ENCODE measurements at regions not wholly inside any gene's neighbourhood (a gene's known extent, or its start where the extent isn't known, plus 50 kb on each side); places are given as distances from the start of the nearest gene placed in this dataset.

DNA sequence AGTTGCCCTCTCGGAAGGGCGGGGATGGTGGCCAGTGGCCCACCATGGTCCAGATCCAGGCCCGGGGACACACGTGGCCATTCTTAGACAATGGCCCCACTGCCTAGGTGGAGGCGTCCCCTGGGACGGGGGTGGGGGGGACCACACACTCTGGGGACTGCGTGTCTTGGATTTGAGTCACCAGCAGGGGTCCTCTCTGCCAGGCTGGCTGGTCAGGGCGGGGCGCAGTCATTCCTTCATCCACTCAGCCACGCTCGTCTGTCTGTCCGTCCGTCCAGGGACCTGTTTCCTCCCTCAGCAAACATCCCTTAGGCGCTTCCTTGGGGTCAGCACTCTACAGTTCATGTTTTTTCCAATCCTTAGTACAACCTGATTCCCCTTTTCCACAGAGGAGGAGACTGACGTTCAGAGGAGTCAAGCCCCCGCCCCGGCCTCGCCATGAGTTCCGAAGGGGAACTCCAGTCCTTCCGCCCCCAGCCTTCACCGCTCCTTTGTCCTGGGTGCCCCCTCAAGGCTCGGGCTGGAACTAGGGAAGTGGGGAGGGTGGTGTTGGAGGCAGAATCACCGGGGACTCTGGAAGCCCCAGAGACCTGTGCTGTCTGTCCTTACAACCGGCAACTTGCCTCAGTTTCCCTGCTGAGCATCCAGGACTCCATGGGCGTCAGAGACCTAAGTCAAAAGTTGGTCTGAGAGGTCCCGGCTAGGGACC, 276.6 kb upstream of the MVB12B start:
- H3K4me3 Mint-ChIP-seq: no peak overlapping the region
- peaks cover 9% of the 10 kb centered on the region for H3K27me3 Mint-ChIP-seq
- peaks cover 1 to 4% (median 4%) of the 10 kb centered on the region in 3 donors for H3K9me3 Mint-ChIP-seq
- peaks cover 0 to 4% (median 0%) of the 10 kb centered on the region in 3 donors for H3K4me1 Mint-ChIP-seq
- peaks cover 2% of the 10 kb centered on the region for H3K36me3 Mint-ChIP-seq
- H3K27ac Mint-ChIP-seq: no peak overlapping the region

DNA sequence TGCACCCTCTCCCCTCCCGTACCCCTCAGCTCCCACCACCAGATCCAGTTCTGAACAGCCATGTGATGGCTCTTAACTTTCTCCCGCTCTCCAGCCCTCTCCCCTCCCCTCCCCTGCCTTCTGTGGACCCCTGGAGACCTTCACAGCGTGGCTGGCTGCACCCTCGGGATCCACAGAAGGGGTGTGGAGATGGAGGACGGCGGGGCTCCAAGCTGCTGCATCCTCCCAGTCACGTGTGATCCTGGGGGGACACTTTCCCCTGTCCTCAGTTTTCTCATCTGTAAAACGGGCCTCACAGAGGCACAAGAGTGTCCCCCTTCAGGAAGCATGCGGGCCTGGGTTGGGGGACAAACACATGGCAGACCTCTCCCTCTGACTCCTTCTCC, 276.0 kb upstream of the MVB12B start:
- Mint-ChIP-seq H3K36me3 (peaks cover 3% of the 10 kb centered on the region), H3K4me3 (no peak overlapping the region), H3K27ac (no peak overlapping the region), H3K4me1 (peaks cover 0 to 4% (median 0%) of the 10 kb centered on the region in 3 donors), H3K9me3 (peaks cover 1 to 4% (median 4%) of the 10 kb centered on the region in 3 donors), H3K27me3 (peaks cover 9% of the 10 kb centered on the region)

DNA sequence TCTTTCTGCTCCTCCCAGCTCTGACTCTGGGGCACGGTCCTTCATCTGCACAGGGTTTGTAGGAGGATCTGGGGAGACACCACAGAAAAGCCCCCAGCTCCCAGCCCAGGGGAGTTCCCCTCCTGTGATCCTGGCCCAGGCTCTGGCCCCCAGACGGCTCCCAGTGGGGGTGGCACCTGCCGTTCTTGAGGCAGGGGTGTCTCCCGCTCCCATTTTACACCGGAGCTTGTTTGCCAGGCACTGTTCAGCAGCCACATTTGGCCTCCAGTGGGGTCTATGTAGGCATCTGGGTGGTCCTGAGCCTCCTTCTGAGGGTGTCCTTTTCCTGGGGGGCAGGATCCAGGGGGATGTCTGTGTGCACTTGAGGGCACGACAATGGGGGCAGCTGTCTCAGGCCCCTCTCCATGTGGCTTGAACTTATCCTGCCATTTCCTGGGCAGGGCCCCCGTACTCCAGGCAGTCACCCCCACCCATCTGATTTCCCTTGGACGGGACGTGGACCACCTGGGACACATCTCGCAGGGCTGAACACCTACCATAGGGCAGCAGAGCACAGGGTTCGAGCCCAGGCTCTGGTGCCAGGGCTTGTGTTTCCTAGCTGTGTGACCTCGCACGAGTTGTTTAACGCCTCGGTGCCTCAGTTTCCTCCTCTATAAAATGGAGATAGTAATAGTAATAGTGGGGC, 275.0 kb upstream of the MVB12B start:
- Mint-ChIP-seq H3K9me3 (peaks cover 0 to 4% (median 0%) of the 10 kb centered on the region in 3 donors), H3K27ac (no peak overlapping the region), H3K4me1 (peaks cover 0 to 4% (median 0%) of the 10 kb centered on the region in 3 donors), H3K27me3 (peaks cover 9% of the 10 kb centered on the region), H3K4me3 (no peak overlapping the region), H3K36me3 (peaks cover 3% of the 10 kb centered on the region)

- H3K4me3 Mint-ChIP-seq: no peak overlapping the region
- H3K27me3 Mint-ChIP-seq: peaks cover 9% of the 10 kb centered on the region
- peaks cover 3% of the 10 kb centered on the region for H3K36me3 Mint-ChIP-seq
- no peak overlapping the region for H3K27ac Mint-ChIP-seq
- no peaks in the 10 kb centered on the region for H3K9me3 Mint-ChIP-seq
- H3K4me1 Mint-ChIP-seq: peaks cover 0 to 4% (median 0%) of the 10 kb centered on the region in 3 donors
Measured at GRCh38 chr9:126052791-126053190, 273.8 kb upstream of the MVB12B start.

DNA sequence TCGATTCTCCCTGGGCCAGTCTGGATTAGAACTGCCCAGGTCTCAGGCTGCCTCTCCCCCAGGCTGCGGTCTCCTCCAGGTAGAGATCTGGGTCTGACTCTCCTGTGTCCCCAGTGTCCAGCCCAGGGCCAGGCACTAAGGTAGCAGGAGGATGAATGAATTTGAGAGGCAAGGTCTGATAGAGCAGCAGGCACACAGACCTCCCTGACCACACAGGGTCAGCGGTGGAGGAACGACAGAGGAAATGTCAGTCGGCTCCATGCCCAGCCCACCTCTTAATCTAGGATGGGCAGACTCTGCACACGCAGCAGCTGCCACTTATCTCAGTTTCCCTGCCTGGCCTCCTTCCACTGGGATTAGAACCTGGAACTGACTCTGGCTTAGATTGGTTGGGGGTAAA, 272.7 kb upstream of the MVB12B start:
- peaks cover 5% of the 10 kb centered on the region for H3K27me3 Mint-ChIP-seq
- H3K36me3 Mint-ChIP-seq: peaks cover 3% of the 10 kb centered on the region
- H3K4me1 Mint-ChIP-seq: peaks cover 0 to 4% (median 0%) of the 10 kb centered on the region in 3 donors
- no peaks in the 10 kb centered on the region for H3K9me3 Mint-ChIP-seq
- no peak overlapping the region for H3K4me3 Mint-ChIP-seq
- H3K27ac Mint-ChIP-seq: no peak overlapping the region

DNA sequence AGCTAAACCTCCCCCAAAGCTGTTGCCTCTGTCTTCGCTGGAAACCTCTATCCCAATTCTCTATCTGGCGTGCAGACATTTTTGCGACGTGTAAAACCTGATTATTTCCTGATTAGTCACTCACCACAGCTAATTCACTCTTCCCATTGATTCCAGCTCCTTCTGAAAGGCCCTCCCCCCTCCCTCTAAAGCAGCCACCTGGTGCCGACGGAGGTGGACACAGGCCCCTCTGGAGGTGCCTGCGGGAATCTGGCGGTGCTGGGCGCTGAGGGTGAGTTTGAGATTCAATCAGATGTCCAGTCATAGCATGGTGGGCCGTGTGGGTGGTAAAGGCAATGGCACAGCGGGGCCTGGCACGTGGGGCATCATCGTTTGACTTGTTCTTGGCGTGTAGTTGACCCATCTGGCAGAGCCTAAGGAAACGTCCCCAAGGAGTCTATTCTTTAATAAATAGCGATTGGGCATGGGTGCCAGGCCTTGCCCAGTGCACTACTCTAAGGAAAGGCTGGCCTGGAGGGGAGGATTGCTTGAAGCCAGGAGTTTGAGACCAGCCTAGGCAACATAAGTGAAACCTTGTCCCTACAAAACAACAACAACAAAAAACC, 271.1 kb upstream of the MVB12B start:
- Mint-ChIP-seq H3K9me3 (no peaks in the 10 kb centered on the region), H3K27me3 (peaks cover 5% of the 10 kb centered on the region)

DNA sequence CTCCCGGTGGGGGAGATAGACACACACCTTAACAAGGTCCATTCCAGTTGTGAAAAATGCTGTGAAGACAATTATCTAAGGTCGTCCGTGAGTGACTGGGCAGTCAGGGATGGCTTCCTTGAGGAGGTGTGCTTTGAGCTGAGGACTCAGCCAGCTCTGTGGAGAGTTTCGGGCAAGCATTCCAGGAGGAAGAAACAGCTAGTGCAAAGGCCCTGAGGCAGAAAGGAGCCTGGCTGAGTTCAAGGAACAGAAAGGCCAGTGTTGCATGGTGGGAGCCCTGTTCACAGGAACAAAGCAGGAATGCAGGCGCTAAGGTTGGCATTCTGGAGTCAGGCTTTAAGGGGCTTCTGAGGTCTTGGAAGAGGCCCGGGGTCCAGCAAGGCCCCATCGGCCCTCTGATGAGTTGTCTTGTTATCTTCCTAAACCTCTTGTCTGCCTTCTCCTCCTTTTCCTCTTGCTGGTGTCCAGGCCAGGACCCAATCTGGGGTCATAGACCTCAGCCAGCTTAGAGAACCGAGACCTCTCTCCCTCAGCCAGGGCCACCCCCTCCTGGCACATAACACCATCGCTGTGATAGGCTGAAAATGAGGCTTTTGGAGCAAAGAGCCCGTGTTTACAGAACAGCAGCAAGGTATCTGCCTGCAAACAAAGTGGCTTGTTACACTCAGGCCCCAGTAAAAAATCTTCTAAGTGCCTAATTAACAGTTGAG, 270.2 kb upstream of the MVB12B start:
- H3K4me3 Mint-ChIP-seq: peak overlapping the region in 1 of 4 donors; percentile 37
- H3K27ac Mint-ChIP-seq: no peak overlapping the region
- no peaks in the 10 kb centered on the region for H3K9me3 Mint-ChIP-seq
- peaks cover 3% of the 10 kb centered on the region for H3K36me3 Mint-ChIP-seq
- no peaks in the 10 kb centered on the region for H3K4me1 Mint-ChIP-seq
- H3K27me3 Mint-ChIP-seq: peaks cover 5% of the 10 kb centered on the region

More for the DNA sequence above, 271.1 kb upstream of the MVB12B start:
- Mint-ChIP-seq H3K27ac (no peak overlapping the region), H3K4me3 (no peak overlapping the region), H3K4me1 (peaks cover 0 to 4% (median 0%) of the 10 kb centered on the region in 3 donors), H3K36me3 (peaks cover 3% of the 10 kb centered on the region)

GRCh38 chr9:126057121-126057825, 269.4 kb upstream of the MVB12B start:
- Mint-ChIP-seq H3K4me3 (no peak overlapping the region), H3K9me3 (no peaks in the 10 kb centered on the region), H3K27me3 (peaks cover 5% of the 10 kb centered on the region), H3K4me1 (no peaks in the 10 kb centered on the region), H3K36me3 (peaks cover 3% of the 10 kb centered on the region), H3K27ac (no peak overlapping the region)

DNA sequence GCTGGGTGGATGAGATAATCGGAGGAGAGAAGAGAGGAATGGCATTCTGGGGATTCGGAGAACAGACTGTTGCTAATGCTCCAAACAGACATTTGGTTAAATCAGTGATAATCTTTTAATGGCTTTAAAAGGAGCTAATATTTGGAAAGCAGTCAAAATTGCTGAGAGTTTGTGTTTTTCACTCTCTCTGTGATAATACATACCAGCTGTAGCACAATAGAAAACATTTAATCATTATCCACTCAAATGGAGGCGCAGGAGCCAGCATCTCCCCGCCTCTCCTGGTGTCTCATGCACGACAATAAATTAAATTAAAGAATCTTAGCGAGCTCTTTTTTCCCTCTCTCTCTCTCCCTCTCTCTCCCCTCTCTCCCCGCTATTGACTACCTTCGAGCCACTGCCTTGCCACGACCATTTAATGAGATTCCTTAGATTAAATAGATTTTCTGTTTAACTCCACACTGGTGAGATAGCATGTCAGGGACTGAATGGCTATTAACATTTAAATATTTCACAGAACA, 268.6 kb upstream of the MVB12B start:
- H3K27me3 Mint-ChIP-seq: peaks cover 7% of the 10 kb centered on the region
- no peak overlapping the region for H3K27ac Mint-ChIP-seq
- no peaks in the 10 kb centered on the region for H3K4me1 Mint-ChIP-seq
- no peaks in the 10 kb centered on the region for H3K9me3 Mint-ChIP-seq
- H3K4me3 Mint-ChIP-seq: no peak overlapping the region
- H3K36me3 Mint-ChIP-seq: peaks cover 3% of the 10 kb centered on the region

- Mint-ChIP-seq H3K27me3 (peaks cover 7% of the 10 kb centered on the region), H3K4me3 (no peak overlapping the region), H3K36me3 (peaks cover 1% of the 10 kb centered on the region), H3K9me3 (no peaks in the 10 kb centered on the region), H3K4me1 (no peaks in the 10 kb centered on the region), H3K27ac (no peak overlapping the region)
Measured at GRCh38 chr9:126058591-126058990, 268.0 kb upstream of the MVB12B start.

- H3K27me3 Mint-ChIP-seq: peaks cover 2% of the 10 kb centered on the region
- no peak overlapping the region for H3K27ac Mint-ChIP-seq
- H3K4me3 Mint-ChIP-seq: no peak overlapping the region
- no peaks in the 10 kb centered on the region for H3K36me3 Mint-ChIP-seq
- no peaks in the 10 kb centered on the region for H3K4me1 Mint-ChIP-seq
- no peaks in the 10 kb centered on the region for H3K9me3 Mint-ChIP-seq
Measured at GRCh38 chr9:126061575-126061974, 265.1 kb upstream of the MVB12B start.

GRCh38 chr9:126062158-126062886, 264.3 kb upstream of the MVB12B start:
- Mint-ChIP-seq H3K36me3 (no peaks in the 10 kb centered on the region), H3K4me1 (no peaks in the 10 kb centered on the region), H3K9me3 (no peaks in the 10 kb centered on the region), H3K4me3 (no peak overlapping the region), H3K27me3 (peaks cover 2% of the 10 kb centered on the region), H3K27ac (no peak overlapping the region)

DNA sequence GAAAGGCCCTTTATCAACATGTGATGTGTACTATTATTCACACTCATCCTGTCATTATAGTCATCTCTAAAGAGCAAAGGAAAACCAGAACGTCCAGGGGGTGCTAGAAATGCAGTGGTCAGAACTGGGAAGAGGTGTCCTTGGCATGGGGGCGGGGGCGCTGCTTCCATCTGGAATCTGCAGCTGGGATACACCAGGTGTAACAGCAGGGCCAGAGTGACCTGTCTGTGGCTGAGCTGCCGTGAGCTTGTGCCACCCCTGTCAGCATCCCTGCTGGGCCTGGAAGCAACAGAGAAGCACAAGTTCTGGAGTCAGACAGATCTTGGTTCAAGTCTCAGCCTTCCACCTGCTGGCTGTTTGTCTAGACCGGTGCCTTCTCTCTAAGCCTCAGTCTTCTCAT, 263.3 kb upstream of the MVB12B start:
- no peaks in the 10 kb centered on the region for H3K36me3 Mint-ChIP-seq
- no peaks in the 10 kb centered on the region for H3K4me1 Mint-ChIP-seq
- no peak overlapping the region for H3K4me3 Mint-ChIP-seq
- peaks cover 2% of the 10 kb centered on the region for H3K27me3 Mint-ChIP-seq
- no peaks in the 10 kb centered on the region for H3K9me3 Mint-ChIP-seq
- H3K27ac Mint-ChIP-seq: no peak overlapping the region

DNA sequence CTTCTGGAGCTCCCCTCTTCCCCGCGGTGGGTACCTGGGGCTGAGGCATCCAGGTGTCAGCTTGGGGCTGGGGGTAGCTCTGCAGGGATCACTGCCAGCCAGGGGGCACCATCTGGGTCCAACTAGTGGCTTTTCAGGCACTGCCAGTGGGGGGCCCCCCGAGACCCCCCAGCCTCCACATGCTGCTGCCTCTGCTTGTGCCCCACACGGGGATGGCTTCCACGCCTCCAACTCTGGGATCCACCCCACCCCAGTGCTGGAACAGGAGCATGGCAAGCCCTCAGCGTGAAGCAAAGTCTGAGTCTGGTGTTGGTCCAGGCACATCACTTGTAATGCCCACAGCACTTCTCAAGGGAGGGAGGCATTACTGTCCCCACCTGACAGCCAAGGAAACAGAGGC, 260.5 kb upstream of the MVB12B start:
- Mint-ChIP-seq H3K36me3 (peaks cover 1% of the 10 kb centered on the region), H3K27ac (no peak overlapping the region), H3K9me3 (no peaks in the 10 kb centered on the region), H3K4me3 (no peak overlapping the region), H3K27me3 (peaks cover 2% of the 10 kb centered on the region), H3K4me1 (no peaks in the 10 kb centered on the region)
